Hepatocyte (in vitro differentiated cells): ENCODE measurements at regions not wholly inside any gene's neighbourhood (a gene's known extent, or its start where the extent isn't known, plus 50 kb on each side); places are given as distances from the start of the nearest gene placed in this dataset.

ENCODE experiments used
- DNase-seq: peaks from one replicate; pipeline ENCODE4 v3.0.0-alpha.2; 2016; ENCODE audit warnings: low spot score
- H2AFZ ChIP-seq: fragments of 200-600 bp; sonication (generic); 2 replicates; pipeline ENCODE4 v1.6.0; 2016; ENCODE audit warnings: antibody characterized with exemption, mild to moderate bottlenecking
- H3K27ac ChIP-seq: fragments of 200-600 bp; sonication (generic); 2 replicates; pipeline ENCODE4 v1.5.1; 2016; ENCODE audit warnings: mild to moderate bottlenecking
- H3K27me3 ChIP-seq: fragments of 200-600 bp; sonication (generic); 2 replicates; pipeline ENCODE4 v1.6.1; 2016
- H3K36me3 ChIP-seq: fragments of 200-600 bp; sonication (generic); replicated peaks from 2 replicates; pipeline ENCODE4 v1.5.1; 2016; ENCODE audit warnings: low read depth; ENCODE audit not compliant: insufficient read depth
- H3K4me1 ChIP-seq: fragments of 200-600 bp; sonication (generic); 2 replicates; pipeline ENCODE4 v1.5.1; 2016; ENCODE audit warnings: mild to moderate bottlenecking, moderate library complexity; ENCODE audit not compliant: insufficient read depth
- H3K4me2 ChIP-seq: fragments of 200-600 bp; sonication (generic); 2 replicates; pipeline ENCODE4 v1.6.0; 2016
- H3K4me3 ChIP-seq: fragments of 200-600 bp; sonication (generic); 2 replicates; pipeline ENCODE4 v1.5.1; 2016; ENCODE audit warnings: mild to moderate bottlenecking
- H3K79me2 ChIP-seq: fragments of 200-600 bp; sonication (generic); 2 replicates; pipeline ENCODE4 v1.6.0; 2017; ENCODE audit warnings: mild to moderate bottlenecking
- H3K9me2 ChIP-seq: fragments of 200-600 bp; sonication (generic); replicated peaks from 2 replicates; pipeline ENCODE4 v1.6.0; 2017; ENCODE audit warnings: mild to moderate bottlenecking; ENCODE audit not compliant: insufficient read depth
- H3K9me3 ChIP-seq: fragments of 200-600 bp; sonication (generic); 2 replicates; pipeline ENCODE4 v1.5.1; 2016; ENCODE audit warnings: low read depth, mild to moderate bottlenecking
- H4K20me1 ChIP-seq: fragments of 200-600 bp; sonication (generic); 2 replicates; pipeline ENCODE4 v1.6.0; 2016; ENCODE audit warnings: mild to moderate bottlenecking; ENCODE audit not compliant: insufficient read depth, poor library complexity, severe bottlenecking
- CTCF ChIP-seq: fragments of 200-600 bp; sonication (generic); IDR thresholded peaks from 2 replicates; pipeline ENCODE4 v1.5.1; 2016; ENCODE audit warnings: antibody characterized with exemption, mild to moderate bottlenecking; ENCODE audit not compliant: poor library complexity
- EZH2 ChIP-seq: fragments of 200-600 bp; sonication (generic); IDR thresholded peaks from 2 replicates; pipeline ENCODE4 v1.6.1; 2016; ENCODE audit warnings: antibody characterized with exemption, mild to moderate bottlenecking, borderline replicate concordance
- EZH2phosphoT487 ChIP-seq: fragments of 200-600 bp; sonication (generic); IDR thresholded peaks from one replicate; pipeline ENCODE4 v1.6.1; 2018; ENCODE audit warnings: antibody characterized with exemption, mild to moderate bottlenecking, low read depth, moderate library complexity; ENCODE audit not compliant: unreplicated experiment, severe bottlenecking
- WGBS: methylation state at CpG from one replicate; pipeline ENCODE4 v1.1.6; 2016; ENCODE audit warnings: low lambda C conversion rate; ENCODE audit errors: missing lambda C conversion rate; 5-methylcytosine and 5-hydroxymethylcytosine counted together

DNA sequence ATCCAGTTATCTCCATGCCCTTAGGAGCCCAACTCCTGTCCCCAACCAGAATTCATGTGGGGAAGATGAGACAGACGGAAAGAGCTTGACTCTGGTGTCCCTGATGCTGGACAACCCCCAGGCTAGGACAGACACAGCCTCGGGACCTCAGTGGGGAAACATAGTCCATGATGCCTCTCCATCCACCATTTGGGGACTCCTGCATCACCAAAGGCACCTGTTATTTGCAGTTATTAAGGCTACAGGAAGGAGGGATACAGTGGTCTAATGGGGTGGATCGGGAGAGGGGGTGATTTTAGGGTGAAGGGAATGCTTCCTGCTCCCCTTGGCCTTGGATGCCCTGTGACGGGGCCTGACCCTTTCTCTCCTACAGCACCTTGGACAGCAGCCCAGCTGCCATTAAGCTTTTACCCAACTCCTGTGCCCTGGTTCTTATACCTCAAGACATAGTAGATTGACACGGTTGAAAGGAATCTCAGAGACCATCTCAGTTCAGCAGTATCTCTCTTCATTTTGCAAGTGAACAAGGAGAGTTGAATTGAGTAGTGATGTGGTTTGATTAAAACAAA lies 111.6 kb downstream of the MATN1 start:
- Histone ChIP-seq H3K27me3 (no peaks in the 10 kb centered on the region), H2AFZ (no peak overlapping the region), H3K9me2 (no peaks in the 10 kb centered on the region), H3K79me2 (no peaks in the 10 kb centered on the region), H3K4me1 (no peaks in the 10 kb centered on the region), H3K9me3 (no peaks in the 10 kb centered on the region), H3K4me3 (no peak overlapping the region), H3K27ac (no peak overlapping the region), H3K36me3 (no peaks in the 10 kb centered on the region), H3K4me2 (no peak overlapping the region), H4K20me1 (no peaks in the 10 kb centered on the region)
- peak; percentile 19 for DNase-seq
- TF ChIP-seq CTCF = no peak
- 60% methylated on average over 5 of the region's 5 CpGs for WGBS

DNA sequence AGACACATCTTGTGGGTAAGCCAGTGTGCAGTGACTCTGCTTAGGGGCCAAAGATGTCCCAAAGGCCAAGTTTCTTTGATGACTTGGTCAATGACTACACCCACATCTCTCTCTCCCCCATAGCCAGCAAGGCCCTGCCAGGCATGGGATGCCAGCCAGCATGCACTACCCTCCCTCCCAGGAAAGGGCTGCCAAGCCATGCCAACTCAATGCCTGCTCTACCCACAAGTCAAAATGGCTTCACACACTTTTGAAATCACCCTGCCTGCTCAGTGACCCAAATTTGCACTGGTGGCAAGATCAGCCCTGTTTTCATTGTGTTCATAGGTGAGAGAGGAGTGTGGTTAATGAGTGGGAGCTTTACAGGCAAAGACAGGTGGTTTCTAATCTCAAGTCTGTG lies 112.5 kb downstream of the MATN1 start:
- Histone ChIP-seq H2AFZ (no peak overlapping the region), H3K9me2 (no peaks in the 10 kb centered on the region), H3K9me3 (no peaks in the 10 kb centered on the region), H3K4me2 (no peak overlapping the region), H3K79me2 (no peaks in the 10 kb centered on the region), H4K20me1 (no peaks in the 10 kb centered on the region), H3K27me3 (no peaks in the 10 kb centered on the region), H3K36me3 (no peaks in the 10 kb centered on the region), H3K4me3 (no peak overlapping the region), H3K4me1 (no peaks in the 10 kb centered on the region), H3K27ac (no peak overlapping the region)
- no peak for TF ChIP-seq EZH2phosphoT487
- TF ChIP-seq EZH2 = no peak
- no peak for TF ChIP-seq CTCF
- DNase-seq = no peak

- Histone ChIP-seq H3K27me3 (no peaks in the 10 kb centered on the region), H3K79me2 (no peaks in the 10 kb centered on the region), H3K4me3 (no peak overlapping the region), H3K9me2 (no peaks in the 10 kb centered on the region), H2AFZ (no peak overlapping the region), H3K36me3 (no peaks in the 10 kb centered on the region), H4K20me1 (no peaks in the 10 kb centered on the region), H3K4me1 (no peaks in the 10 kb centered on the region), H3K4me2 (no peak overlapping the region), H3K9me3 (no peaks in the 10 kb centered on the region), H3K27ac (no peak overlapping the region)
- TF ChIP-seq EZH2 (no peak), EZH2phosphoT487 (no peak), CTCF (no peak)
- WGBS = 76% methylated on average over 1 of the region's 1 CpG
- DNase-seq = no peak
Observed at GRCh38 chr1:30609999-30610345, 113.4 kb downstream of the MATN1 start.

DNA sequence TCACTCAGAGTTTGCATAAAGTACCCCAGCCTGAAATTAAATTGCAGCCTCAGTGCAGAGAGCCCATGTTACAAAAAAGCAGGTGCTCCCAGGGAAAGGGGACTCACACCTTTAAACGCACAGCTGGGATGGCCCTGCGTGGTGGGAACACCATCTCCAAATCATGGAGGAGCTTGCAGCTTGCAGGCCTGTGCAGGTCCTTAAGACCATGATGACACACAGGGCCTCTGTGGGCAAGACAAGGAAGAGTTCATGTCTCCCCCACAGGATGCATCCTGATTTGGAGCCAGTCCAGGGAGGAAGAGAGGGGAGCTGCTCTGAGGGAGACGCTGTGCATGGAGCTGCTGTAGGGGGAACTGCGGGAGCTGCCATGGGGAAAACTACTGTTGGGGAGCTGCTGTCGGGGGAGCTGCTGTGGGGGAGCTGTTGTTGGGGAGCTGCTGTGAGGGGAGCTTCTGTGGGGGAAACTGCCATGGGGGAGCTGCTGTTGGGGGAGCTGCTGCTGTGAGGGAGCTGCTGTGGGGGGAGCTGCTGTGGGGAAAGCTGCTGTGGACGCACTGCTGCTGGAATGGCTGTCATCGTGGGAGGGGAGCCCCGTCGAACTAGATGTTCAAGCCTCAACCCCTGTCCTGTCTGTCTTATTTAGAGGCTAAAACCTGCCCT lies 113.9 kb downstream of the MATN1 start:
- Histone ChIP-seq H3K4me1 (no peaks in the 10 kb centered on the region), H3K36me3 (no peaks in the 10 kb centered on the region), H3K79me2 (no peaks in the 10 kb centered on the region), H2AFZ (no peak overlapping the region), H3K4me2 (no peak overlapping the region), H4K20me1 (no peaks in the 10 kb centered on the region), H3K9me2 (no peaks in the 10 kb centered on the region), H3K9me3 (no peaks in the 10 kb centered on the region), H3K4me3 (no peak overlapping the region), H3K27me3 (no peaks in the 10 kb centered on the region), H3K27ac (no peak overlapping the region)
- DNase-seq = no peak
- TF ChIP-seq EZH2phosphoT487 (no peak), CTCF (no peak), EZH2 (no peak)
- WGBS = 85% methylated on average over 8 of the region's 9 CpGs
